Caco-2 (cell line): ENCODE measurements at regions not wholly inside any gene's neighbourhood (a gene's known extent, or its start where the extent isn't known, plus 50 kb on each side); places are given as distances from the start of the nearest gene placed in this dataset.

ENCODE experiments used
- BruUV-seq: library from RNA; stranded (reverse); fragments of 400-500 nt; replicated peaks from 2 replicates; lab custom pipeline; 2021; lab: Mats Ljungman, UMichigan
- CTCF ChIA-PET: fragments of 300-600 bp; sonication (Branson Sonifier 250); formaldehyde crosslinking; loops from one replicate; lab custom pipeline; 2022; ENCODE audit warnings: antibody characterized with exemption; lab: Charles Lee
- POLR2A ChIA-PET: fragments of 300-600 bp; sonication (Branson Sonifier 250); formaldehyde crosslinking; loops from one replicate; lab custom pipeline; 2022; ENCODE audit warnings: antibody characterized with exemption; lab: Charles Lee
- DNase-seq, 2 experiments: peaks; one replicate each; pipeline versions ENCODE4 v3.0.0 to v3.0.0-alpha.2; 2020 to 2022
- H3K27me3 ChIP-seq: replicated peaks from 2 replicates; pipeline ENCODE4 v1.6.0; 2011; ENCODE audit warnings: low read length; ENCODE audit not compliant: control insufficient read depth, insufficient read depth
- H3K36me3 ChIP-seq: 2 replicates; pipeline ENCODE4 v1.5.1; 2011; ENCODE audit warnings: low read length; ENCODE audit not compliant: control insufficient read depth, insufficient read depth
- H3K4me1 ChIP-seq: fragments of 250-450 bp; sonication (Bioruptor Pico); 2 replicates; pipeline ENCODE4 v1.5.1; 2020; ENCODE audit warnings: mild to moderate bottlenecking
- H3K4me3 ChIP-seq: 2 replicates; pipeline ENCODE4 v1.5.1; 2011; ENCODE audit warnings: low read depth, mild to moderate bottlenecking, control low read depth, low read length
- H3K9me3 ChIP-seq: fragments of 250-450 bp; sonication (Bioruptor Pico); 2 replicates; pipeline ENCODE4 v1.5.1; 2020; ENCODE audit warnings: mild to moderate bottlenecking, moderate library complexity
- H3K27ac Mint-ChIP-seq: one replicate; pipeline ENCODE4 v1.8.0; 2022; ENCODE audit warnings: mixed read lengths; ENCODE audit not compliant: unreplicated experiment
- H3K27me3 Mint-ChIP-seq: one replicate; pipeline ENCODE4 v1.8.0; 2022; ENCODE audit warnings: mixed read lengths; ENCODE audit not compliant: insufficient read depth, unreplicated experiment
- H3K36me3 Mint-ChIP-seq: one replicate; pipeline ENCODE4 v1.8.0; 2022; ENCODE audit warnings: mild to moderate bottlenecking, mixed read lengths; ENCODE audit not compliant: insufficient read depth, unreplicated experiment
- H3K4me1 Mint-ChIP-seq: one replicate; pipeline ENCODE4 v1.8.0; 2022; ENCODE audit warnings: low read depth, mixed read lengths; ENCODE audit not compliant: unreplicated experiment
- H3K4me3 Mint-ChIP-seq: one replicate; pipeline ENCODE4 v1.8.0; 2022; ENCODE audit warnings: mild to moderate bottlenecking, moderate library complexity, mixed read lengths; ENCODE audit not compliant: unreplicated experiment
- H3K9me3 Mint-ChIP-seq: one replicate; pipeline ENCODE4 v1.8.0; 2022; ENCODE audit warnings: mixed read lengths; ENCODE audit not compliant: unreplicated experiment
- CTCF ChIP-seq, 2 experiments: fragments of 200-600 bp in 1 of 2; IDR thresholded peaks; 1 replicate in 1 of 2; 2 replicates in 1 of 2; pipeline versions ENCODE4 v1.5.1 to v1.8.0; 2011 to 2022; ENCODE audit warnings: antibody characterized with exemption in 1 of 2, control low read depth in 1 of 2, inconsistent platforms in 1 of 2, low read depth in 1 of 2, low read length in 1 of 2, mild to moderate bottlenecking in 1 of 2, moderate library complexity in 1 of 2; ENCODE audit not compliant: insufficient read depth in 1 of 2, severe bottlenecking in 1 of 2, unreplicated experiment in 1 of 2
- intact Hi-C: fragments of 100-400 bp; cut with micrococcal nuclease; formaldehyde crosslinking; loops from one replicate; pipeline ENCODE4 v1.10.0; 2022; ENCODE audit not compliant: unreplicated experiment

DNA sequence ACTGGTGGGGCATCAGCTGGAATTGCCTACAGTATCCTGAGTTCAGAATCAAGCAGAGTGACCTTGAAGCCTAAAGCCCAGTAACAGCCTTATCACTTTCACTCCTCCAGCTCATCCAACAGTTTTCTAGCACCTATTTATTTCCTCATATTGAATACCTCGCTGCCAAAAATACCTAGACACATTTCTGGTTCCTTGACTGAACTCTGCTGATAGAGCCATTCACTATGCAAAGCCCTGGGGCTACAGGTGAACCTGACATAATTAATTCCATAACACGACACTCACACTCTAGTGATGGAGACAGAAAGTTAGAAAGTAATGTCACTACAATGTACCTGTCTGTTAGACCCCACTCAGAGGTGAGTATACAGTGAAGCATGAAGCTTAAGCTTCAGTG lies 149.0 kb upstream of the STX18 start:
- no peaks in the 10 kb centered on the region; the same call in 1 of the 2 replicates for H3K9me3 ChIP-seq
- no TSS peak for BruUV-seq
- Mint-ChIP-seq H3K4me1 (peaks cover 25% of the 10 kb centered on the region), H3K9me3 (no peaks in the 10 kb centered on the region), H3K36me3 (peaks cover 11% of the 10 kb centered on the region), H3K27me3 (no peaks in the 10 kb centered on the region), H3K4me3 (no peak overlapping the region), H3K27ac (no peak overlapping the region)
- 0 out of 2 replicates have a peak, but pooled peaks cover 1% of the 10 kb centered on the region for H3K36me3 ChIP-seq
- DNase-seq, result no peak
- peaks cover 25% of the 10 kb centered on the region for H3K4me1 ChIP-seq
- intact Hi-C loops, result no loop called here
- CTCF ChIA-PET, result no interaction called here
- no peak overlapping the region for H3K4me3 ChIP-seq
- no peaks in the 10 kb centered on the region for H3K27me3 ChIP-seq
- POLR2A ChIA-PET, result no interaction called here
- TF ChIP-seq CTCF (IDR thresholded peaks at IDR 0.05; ENCODE audit: insufficient read depth in 1 of 2, low read depth in 1 of 2, low read length in 1 of 2, severe bottlenecking in 1 of 2, unreplicated experiment in 1 of 2), result no peak

DNA sequence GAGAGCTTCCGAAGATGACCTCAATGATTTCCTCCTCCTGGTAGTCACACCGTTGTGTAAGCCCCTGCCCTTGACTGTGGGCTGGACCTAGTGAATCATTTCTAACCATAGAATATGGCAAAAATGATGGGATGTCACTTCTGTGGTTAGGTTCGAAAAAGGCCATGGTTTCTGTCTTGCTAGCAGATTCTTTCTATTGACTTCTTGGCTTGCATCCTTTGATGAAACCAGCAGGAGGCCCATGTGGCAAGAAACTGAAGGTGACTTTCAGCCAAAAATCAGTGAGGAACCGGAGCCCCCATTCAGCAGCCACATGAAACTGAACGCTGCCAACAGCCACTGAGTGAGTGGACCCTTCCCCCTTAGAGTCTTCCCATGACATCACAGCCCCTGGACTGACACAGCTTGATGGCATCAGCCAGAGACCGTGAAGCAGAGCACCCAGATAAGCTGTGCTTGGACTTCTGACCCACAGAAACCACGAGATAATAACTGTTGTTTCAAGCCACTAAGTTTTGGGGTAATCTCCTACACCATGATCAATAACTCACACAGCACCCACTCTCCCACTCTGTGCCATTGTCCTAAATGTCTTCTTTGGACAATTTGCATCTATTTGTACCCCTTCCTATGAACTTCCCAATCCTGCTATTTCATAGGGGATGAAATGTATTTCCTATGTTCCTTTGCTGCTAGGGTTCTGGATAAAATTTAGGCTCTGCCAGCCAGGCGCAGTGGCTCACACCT lies 148.0 kb upstream of the STX18 start:
- CTCF ChIA-PET, result no interaction called here
- Mint-ChIP-seq H3K4me1 (peaks cover 15% of the 10 kb centered on the region), H3K27ac (no peak overlapping the region), H3K36me3 (peaks cover 8% of the 10 kb centered on the region), H3K9me3 (no peaks in the 10 kb centered on the region), H3K27me3 (no peaks in the 10 kb centered on the region), H3K4me3 (no peak overlapping the region)
- no peak for TF ChIP-seq CTCF (IDR thresholded peaks at IDR 0.05; ENCODE audit: insufficient read depth in 1 of 2, low read depth in 1 of 2, low read length in 1 of 2, severe bottlenecking in 1 of 2, unreplicated experiment in 1 of 2)
- POLR2A ChIA-PET, result no interaction called here
- intact Hi-C loops, result no loop called here
- H3K4me3 ChIP-seq, result no peak overlapping the region
- peaks cover 19% of the 10 kb centered on the region for H3K4me1 ChIP-seq
- no peak for DNase-seq
- no peaks in the 10 kb centered on the region for H3K36me3 ChIP-seq
- H3K9me3 ChIP-seq, result no peaks in the 10 kb centered on the region
- H3K27me3 ChIP-seq, result no peaks in the 10 kb centered on the region
- BruUV-seq, result no TSS peak

DNA sequence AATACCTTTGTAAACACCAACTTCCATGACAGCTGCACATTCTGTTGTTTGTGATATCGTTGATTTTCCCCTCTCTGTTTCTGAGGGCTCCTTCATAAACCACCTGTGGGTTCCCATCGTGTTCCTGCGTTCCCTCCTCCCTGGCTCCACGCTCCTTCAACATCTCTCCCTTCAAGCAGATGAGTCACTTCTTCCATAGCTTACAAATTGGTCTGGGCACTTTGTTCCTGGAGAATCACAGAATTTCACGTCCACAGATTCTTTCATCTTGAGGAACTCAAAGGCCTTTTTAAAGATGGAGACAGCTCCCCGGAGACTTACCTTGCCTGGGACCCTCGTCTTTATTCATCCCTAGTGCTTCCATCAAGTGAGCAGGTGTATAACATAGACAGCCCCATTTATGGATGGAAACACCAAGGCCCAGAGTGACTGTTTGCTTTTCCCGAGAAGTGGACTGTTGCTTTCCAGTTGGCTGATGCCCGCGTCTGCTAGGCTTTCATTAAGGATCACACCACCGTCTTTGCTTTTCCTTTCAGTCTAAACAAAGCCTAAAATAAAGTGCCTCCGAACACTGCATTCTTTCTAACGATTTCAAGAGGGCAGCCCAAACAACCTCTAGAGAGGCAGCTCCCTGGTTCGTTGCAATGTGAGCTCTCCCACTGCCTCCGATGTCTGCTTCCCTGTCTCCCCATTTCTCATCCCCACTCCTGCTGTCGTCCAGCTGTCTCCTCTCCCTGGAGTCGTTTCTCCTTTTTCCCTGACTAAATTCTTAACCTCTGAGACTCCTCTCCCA lies 146.3 kb upstream of the STX18 start:
- DNase-seq, result no peak
- H3K4me1 ChIP-seq, result peaks cover 1% of the 10 kb centered on the region; the same call in 1 of the 2 replicates
- no peaks in the 10 kb centered on the region for H3K9me3 Mint-ChIP-seq
- no peak overlapping the region for H3K4me3 ChIP-seq
- no peaks in the 10 kb centered on the region for H3K27me3 Mint-ChIP-seq
- intact Hi-C loops, result no loop called here
- H3K9me3 ChIP-seq, result no peaks in the 10 kb centered on the region
- TF ChIP-seq CTCF (IDR thresholded peaks at IDR 0.05; ENCODE audit: insufficient read depth in 1 of 2, low read depth in 1 of 2, low read length in 1 of 2, severe bottlenecking in 1 of 2, unreplicated experiment in 1 of 2), result no peak
- H3K4me1 Mint-ChIP-seq, result peaks cover 7% of the 10 kb centered on the region
- H3K36me3 ChIP-seq, result no peaks in the 10 kb centered on the region
- H3K27me3 ChIP-seq, result no peaks in the 10 kb centered on the region
- no peak overlapping the region for H3K4me3 Mint-ChIP-seq
- CTCF ChIA-PET, result no interaction called here
- H3K27ac Mint-ChIP-seq, result no peak overlapping the region
- POLR2A ChIA-PET, result no interaction called here
- H3K36me3 Mint-ChIP-seq, result no peaks in the 10 kb centered on the region
- BruUV-seq, result no TSS peak
